Epithelial cell of esophagus (primary cell): ENCODE measurements at regions not wholly inside any gene's neighbourhood (a gene's known extent, or its start where the extent isn't known, plus 50 kb on each side); places are given as distances from the start of the nearest gene placed in this dataset.

Experiments used
- DNase-seq: peaks from one replicate; pipeline ENCODE4 v3.0.0; 2010; ENCODE audit warnings: low read depth
- H3K4me3 ChIP-seq: 2 replicates; pipeline ENCODE4 v1.5.1; 2011; ENCODE audit warnings: mild to moderate bottlenecking, low read length, control low read depth
- TF ChIP-seq, protein P1 (sequence below): IDR thresholded peaks from 2 replicates; pipeline ENCODE4 v1.5.1; 2011; ENCODE audit warnings: low read depth, mild to moderate bottlenecking, low read length, control low read depth, inconsistent platforms; ENCODE audit not compliant: insufficient read depth; ENCODE audit errors: missing control alignments

DNA sequence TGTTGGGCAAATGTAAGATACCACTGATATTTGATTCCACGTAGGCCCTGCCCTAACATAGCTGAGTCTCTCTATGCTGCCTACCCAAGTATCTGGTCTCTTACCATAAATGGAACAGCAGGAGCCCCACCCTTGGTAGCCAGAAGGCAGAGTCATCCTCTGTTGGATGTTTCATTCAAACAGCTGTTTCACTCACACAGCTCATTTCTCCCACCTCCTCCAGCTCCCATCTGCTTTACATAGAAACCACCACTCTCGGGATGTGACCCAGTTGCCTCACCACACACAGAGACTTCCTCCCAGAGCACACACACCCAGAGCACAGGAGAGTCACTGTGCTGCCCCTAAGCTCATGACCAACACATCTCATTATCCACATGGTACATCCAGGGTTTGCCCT, 165.3 kb downstream of the TMEM167A start:
- TF ChIP-seq, protein P1, sequence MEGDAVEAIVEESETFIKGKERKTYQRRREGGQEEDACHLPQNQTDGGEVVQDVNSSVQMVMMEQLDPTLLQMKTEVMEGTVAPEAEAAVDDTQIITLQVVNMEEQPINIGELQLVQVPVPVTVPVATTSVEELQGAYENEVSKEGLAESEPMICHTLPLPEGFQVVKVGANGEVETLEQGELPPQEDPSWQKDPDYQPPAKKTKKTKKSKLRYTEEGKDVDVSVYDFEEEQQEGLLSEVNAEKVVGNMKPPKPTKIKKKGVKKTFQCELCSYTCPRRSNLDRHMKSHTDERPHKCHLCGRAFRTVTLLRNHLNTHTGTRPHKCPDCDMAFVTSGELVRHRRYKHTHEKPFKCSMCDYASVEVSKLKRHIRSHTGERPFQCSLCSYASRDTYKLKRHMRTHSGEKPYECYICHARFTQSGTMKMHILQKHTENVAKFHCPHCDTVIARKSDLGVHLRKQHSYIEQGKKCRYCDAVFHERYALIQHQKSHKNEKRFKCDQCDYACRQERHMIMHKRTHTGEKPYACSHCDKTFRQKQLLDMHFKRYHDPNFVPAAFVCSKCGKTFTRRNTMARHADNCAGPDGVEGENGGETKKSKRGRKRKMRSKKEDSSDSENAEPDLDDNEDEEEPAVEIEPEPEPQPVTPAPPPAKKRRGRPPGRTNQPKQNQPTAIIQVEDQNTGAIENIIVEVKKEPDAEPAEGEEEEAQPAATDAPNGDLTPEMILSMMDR: no peak
- DNase-seq: peak; percentile 4
- no peak overlapping the region for H3K4me3 ChIP-seq

DNA sequence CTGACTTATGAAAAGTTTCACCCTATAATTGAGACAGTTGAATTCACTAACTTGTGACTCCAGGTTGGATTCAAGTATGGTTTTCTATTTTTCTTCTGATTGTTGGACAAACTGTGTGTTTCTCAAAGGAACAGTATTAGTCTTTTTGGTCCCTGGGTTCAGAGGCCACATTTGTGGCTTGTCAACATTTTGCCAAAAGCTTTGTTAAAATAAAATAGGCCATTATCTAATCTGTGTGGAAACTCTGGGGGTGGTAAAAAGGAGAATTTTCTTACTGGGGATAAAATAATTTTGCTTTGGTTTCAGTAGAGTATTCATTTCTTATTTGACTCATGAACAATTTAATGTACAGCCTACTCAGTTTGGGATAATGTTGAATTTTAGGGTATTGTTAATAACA, 166.3 kb downstream of the TMEM167A start:
- no peak for DNase-seq
- TF ChIP-seq, protein P1: no peak
- H3K4me3 ChIP-seq: no peak overlapping the region

DNA sequence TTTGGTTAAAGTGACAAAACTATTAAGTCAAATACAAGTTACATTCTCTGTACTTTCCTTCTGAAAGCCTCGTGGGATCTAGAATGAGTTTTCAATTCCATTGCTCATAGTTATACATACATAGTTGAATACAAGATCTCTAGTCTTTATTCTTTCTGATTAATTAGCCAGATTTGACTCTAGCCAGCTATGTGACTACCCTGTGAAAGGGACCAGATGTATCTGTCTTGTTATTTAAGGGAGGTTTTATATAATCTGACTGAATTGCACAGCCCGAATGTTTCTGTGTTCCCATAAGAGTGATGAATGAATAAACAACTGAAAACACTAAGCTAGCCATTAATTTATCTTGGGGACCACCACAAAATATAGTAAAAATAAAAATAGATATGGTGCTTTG, 166.7 kb downstream of the TMEM167A start:
- H3K4me3 ChIP-seq: no peak overlapping the region
- no peak for DNase-seq
- TF ChIP-seq, protein P1: no peak

DNA sequence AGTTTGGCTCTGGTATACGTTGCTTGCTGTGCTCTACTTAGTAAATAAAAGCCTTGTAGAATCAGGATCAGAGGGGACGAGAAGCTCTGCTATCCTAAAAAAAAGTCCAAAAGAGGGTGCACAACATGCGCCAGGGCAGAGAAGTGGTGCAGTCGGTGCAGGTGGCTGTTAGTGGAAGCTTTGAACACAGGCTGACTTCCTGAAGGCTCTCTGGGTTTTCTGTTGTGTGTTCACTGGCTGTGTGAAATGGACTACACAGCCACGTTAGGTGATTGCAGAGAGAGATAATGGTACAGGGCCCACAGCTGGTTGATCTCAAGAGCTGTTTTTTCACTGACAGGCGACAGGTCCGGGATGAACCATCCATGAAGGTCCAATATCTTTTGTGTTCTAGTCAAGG, 167.4 kb downstream of the TMEM167A start:
- TF ChIP-seq, protein P1: no peak
- H3K4me3 ChIP-seq: no peak overlapping the region
- DNase-seq: no peak

DNA sequence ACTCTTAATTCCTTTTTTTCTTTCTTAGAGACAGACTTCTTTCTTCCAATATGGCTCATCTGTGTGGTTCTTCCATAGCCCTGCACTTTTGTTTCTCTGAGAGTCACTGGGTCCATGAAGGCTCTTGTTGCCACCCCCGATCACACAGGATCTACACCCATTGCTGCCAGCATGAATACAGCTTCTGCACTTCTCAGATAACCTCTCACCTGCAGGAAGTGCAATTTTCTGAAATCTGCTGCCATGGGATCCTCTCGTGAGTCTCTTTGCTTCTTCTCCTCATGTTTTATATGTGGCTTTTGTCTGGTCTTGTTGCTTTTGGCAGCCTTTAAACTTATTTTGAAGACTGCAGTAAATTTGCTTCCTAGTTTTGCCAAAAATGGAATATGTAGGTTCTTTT, 171.2 kb downstream of the TMEM167A start:
- TF ChIP-seq, protein P1: no peak
- no peak overlapping the region for H3K4me3 ChIP-seq

DNA sequence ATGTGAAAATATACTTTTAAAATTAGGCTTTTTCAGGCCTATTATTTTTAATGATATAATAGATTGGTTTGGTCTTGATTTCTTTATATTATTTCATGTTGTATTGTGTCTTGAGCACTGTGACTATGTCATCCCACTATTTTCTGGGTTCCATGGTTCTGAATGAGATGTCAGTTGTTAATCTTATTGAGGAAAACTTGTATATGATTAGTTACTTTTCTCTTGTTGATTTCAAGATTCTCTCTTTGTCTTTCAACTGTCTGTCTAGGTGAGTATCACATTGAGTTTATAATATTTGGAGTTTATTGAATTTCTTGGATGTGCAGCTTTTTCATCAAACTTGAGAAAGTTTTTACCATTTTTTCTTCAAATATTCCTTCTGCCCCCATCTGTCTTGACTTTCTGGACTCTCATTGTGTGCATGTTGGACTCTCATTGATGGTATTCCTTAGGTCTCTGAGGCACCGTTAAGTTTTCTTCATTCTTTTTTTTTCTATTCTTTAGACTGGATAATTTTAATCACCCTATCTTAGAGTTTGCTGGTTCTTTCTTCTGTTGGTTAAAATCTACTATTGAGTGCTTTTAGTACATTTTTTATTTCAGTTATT, 175.8 kb downstream of the TMEM167A start:
- TF ChIP-seq, protein P1: no peak
- H3K4me3 ChIP-seq: no peak overlapping the region
- no peak for DNase-seq

More for the DNA sequence above, 171.2 kb downstream of the TMEM167A start:
- no peak for DNase-seq

DNA sequence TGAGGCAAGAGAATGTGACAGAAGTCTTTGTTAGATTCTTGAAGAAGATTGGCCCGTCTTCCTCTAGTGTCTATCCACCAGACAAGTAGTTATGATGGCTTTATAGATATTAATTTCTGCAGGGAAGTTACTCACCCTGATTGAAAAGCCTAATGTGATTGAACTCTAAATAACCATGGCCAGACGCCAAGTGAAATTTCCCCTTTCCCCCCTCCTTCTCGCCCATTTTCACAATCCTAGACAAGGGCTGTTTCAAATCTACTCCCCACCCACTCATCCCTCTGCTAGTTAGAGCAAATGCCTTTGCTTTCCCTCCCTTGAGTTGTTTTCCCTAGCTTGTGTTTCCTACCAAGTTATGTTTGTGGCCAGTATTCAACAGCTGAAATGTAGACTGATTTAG, 182.5 kb downstream of the TMEM167A start:
- no peak overlapping the region for H3K4me3 ChIP-seq
- DNase-seq: no peak
- TF ChIP-seq, protein P1: no peak
